Cardiac muscle cell (in vitro differentiated cells and primary cell): ENCODE measurements at regions not wholly inside any gene's neighbourhood (a gene's known extent, or its start where the extent isn't known, plus 50 kb on each side); places are given as distances from the start of the nearest gene placed in this dataset.

Experiments
- DNase-seq, 2 donors: peaks; one replicate each; pipeline versions ENCODE4 v3.0.0 to v3.0.0-alpha.2; 2010 to 2017; ENCODE audit warnings: low read depth in 1 of 2, low spot score in 1 of 2
- H3K27ac ChIP-seq: fragments of 200-600 bp; sonication (generic); 2 replicates; pipeline ENCODE4 v1.5.1; 2016
- H3K27me3 ChIP-seq: fragments of 200-600 bp; sonication (generic); 2 replicates; pipeline ENCODE4 v1.6.0; 2016; ENCODE audit warnings: control low read depth
- H3K36me3 ChIP-seq: fragments of 200-600 bp; sonication (generic); 2 replicates; pipeline ENCODE4 v1.5.1; 2016; ENCODE audit warnings: control low read depth
- H3K4me1 ChIP-seq: fragments of 200-600 bp; sonication (generic); 2 replicates; pipeline ENCODE4 v1.8.1; 2017; ENCODE audit warnings: low read depth, mild to moderate bottlenecking, mixed run types
- H3K4me3 ChIP-seq: fragments of 200-600 bp; sonication (generic); 2 replicates; pipeline ENCODE4 v1.5.1; 2016; ENCODE audit warnings: mild to moderate bottlenecking
- H3K9me3 ChIP-seq: fragments of 200-600 bp; sonication (generic); 2 replicates; pipeline ENCODE4 v1.5.1; 2017; ENCODE audit warnings: low read depth, mild to moderate bottlenecking, control low read depth
- TF ChIP-seq, protein P1 (sequence below): IDR thresholded peaks from 2 replicates; pipeline ENCODE4 v1.5.1; 2012; ENCODE audit warnings: low read depth, mild to moderate bottlenecking, low read length

DNA sequence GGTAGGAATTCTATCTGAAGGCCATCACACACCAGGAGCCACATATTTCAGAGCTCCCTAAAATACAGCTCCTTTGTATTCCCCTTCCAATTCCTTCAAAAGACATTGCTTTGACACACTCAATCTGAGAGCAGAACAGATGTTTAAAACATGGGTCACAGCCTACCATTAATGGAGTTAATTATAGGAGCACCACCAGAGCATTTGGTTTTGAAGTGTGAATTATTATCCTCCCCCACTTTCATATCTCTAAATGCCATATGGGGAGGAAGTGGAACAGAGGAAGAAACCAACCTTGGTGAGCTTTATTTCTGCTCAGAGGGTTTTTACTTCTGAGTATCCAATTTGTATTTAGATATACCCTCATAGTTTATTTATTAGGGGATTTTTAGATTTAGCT lies 50.7 kb upstream of the TNFRSF21 start:
- Histone ChIP-seq H3K27ac (no peak overlapping the region), H3K9me3 (no peaks in the 10 kb centered on the region), H3K4me1 (no peaks in the 10 kb centered on the region), H3K36me3 (no peaks in the 10 kb centered on the region), H3K27me3 (no peaks in the 10 kb centered on the region), H3K4me3 (no peak overlapping the region)
- no peak for DNase-seq
- TF ChIP-seq, protein P1, sequence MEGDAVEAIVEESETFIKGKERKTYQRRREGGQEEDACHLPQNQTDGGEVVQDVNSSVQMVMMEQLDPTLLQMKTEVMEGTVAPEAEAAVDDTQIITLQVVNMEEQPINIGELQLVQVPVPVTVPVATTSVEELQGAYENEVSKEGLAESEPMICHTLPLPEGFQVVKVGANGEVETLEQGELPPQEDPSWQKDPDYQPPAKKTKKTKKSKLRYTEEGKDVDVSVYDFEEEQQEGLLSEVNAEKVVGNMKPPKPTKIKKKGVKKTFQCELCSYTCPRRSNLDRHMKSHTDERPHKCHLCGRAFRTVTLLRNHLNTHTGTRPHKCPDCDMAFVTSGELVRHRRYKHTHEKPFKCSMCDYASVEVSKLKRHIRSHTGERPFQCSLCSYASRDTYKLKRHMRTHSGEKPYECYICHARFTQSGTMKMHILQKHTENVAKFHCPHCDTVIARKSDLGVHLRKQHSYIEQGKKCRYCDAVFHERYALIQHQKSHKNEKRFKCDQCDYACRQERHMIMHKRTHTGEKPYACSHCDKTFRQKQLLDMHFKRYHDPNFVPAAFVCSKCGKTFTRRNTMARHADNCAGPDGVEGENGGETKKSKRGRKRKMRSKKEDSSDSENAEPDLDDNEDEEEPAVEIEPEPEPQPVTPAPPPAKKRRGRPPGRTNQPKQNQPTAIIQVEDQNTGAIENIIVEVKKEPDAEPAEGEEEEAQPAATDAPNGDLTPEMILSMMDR: no peak

DNA sequence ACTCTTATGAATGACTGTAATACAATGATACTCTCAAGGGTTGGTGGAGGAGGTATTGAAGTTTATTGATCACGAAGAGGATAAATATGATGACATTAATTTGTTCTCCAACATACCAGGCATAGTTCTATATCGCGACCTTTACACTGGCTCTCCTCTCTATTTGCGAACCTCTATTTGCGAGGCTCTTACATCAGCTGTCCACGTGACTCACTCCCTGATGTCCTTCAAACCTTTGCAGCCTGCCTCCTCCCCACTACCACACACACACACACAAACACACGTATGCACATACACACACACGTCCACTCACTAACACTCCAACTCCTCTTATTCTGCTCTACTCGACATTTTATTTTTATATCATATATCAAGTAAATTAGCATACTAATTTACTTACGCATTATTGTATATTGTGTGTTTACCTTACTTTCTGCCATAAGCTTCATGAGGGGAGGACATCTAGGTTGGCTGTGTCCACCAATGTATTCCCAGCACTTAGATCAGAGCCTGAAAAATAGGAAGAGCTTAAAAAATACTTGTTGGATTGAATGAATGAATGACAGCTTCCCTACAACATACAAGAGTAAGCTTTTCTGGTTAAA lies 53.3 kb upstream of the TNFRSF21 start:
- Histone ChIP-seq H3K4me1 (no peaks in the 10 kb centered on the region), H3K4me3 (no peak overlapping the region), H3K27ac (no peak overlapping the region), H3K27me3 (no peaks in the 10 kb centered on the region), H3K36me3 (no peaks in the 10 kb centered on the region), H3K9me3 (no peaks in the 10 kb centered on the region)
- DNase-seq: no peak
- TF ChIP-seq, protein P1: no peak

DNA sequence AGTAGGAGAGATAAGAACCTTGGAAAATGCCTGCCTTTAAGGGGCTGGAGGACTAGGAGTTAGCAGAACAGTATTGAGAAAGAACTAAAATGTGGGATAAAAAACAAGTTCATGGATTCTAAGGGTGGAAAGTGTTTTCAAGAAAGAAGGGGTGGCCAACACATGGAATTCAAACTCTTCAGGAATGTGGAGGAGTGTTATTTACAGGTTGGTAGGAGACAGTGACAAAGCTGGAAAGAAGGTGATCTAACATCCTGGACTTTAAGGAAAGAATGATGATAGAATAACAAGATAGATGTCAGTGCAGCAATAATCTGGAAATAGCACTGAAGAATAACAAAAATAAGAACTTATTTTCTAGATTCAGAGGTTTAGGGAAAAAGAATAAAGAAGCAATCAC lies 54.0 kb upstream of the TNFRSF21 start:
- H3K9me3 ChIP-seq: no peaks in the 10 kb centered on the region
- no peak overlapping the region for H3K27ac ChIP-seq
- no peak overlapping the region for H3K4me3 ChIP-seq
- no peaks in the 10 kb centered on the region for H3K36me3 ChIP-seq
- no peaks in the 10 kb centered on the region for H3K27me3 ChIP-seq
- no peak for DNase-seq
- H3K4me1 ChIP-seq: no peaks in the 10 kb centered on the region
- TF ChIP-seq, protein P1: no peak

DNA sequence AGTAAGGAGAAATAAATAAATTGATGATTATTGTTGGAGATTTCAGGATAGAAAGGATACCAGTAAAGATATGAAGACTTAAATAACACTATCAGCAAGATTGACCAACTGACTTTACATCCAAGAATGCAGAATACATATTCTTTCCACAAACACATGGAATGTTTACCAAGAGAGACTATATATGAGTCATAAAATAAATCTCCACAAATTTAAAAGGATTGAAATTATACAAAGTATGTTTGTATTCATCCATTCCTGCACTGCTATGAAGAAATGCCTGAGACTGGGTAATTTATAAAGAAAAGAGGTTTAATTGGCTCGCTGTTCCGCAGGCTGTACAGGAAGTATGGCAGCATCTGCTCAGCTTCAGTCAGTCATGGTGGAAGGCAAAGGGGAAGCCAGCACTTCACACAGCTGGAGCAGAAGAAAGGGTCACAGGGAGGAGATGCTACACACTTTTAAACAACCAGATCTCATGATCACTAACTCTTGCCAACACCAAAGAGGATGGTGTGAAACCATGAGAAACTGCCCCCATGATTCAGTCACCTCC lies 56.7 kb upstream of the TNFRSF21 start:
- Histone ChIP-seq H3K4me3 (no peak overlapping the region), H3K4me1 (no peaks in the 10 kb centered on the region), H3K36me3 (no peaks in the 10 kb centered on the region), H3K9me3 (no peaks in the 10 kb centered on the region), H3K27me3 (no peaks in the 10 kb centered on the region), H3K27ac (no peak overlapping the region)
- TF ChIP-seq, protein P1: no peak
- DNase-seq: no peak

DNA sequence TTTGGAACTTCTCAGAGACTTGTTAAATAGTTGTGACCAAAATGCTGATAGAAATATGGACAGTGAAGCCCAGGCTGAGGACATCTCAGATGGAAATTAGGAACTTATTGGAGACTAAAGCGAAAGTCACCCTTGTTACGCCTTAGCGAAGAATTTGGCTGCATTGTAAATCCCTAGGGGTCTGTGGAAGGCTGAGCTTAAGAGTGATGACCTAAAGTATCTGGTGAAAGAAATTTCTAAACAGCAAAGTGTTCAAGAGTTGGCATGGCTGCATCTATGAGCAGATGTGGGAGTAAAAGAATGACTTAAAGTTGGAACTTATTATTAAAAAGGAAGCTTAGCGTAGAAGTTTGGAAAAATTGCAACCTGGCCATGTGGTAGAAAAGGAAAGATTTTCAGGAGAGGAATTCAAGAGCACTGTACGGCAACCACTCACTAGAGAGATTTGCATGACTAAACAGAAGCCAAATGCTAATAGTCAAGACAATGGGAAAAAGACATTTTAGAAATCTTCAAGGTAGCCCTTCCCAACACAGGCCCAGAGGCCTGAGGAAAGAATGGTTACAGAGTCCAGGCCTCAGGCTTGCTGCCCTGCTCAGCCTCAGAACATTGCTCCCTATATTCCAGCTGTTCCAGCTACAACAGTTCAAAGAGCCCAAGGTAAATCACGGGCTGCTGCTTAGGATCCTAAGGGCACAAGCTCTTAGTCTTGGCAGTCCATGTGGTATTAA lies 61.6 kb upstream of the TNFRSF21 start:
- no peaks in the 10 kb centered on the region for H3K4me1 ChIP-seq
- H3K4me3 ChIP-seq: no peak overlapping the region
- H3K27ac ChIP-seq: no peak overlapping the region
- TF ChIP-seq, protein P1: no peak
- no peaks in the 10 kb centered on the region for H3K9me3 ChIP-seq
- no peaks in the 10 kb centered on the region for H3K36me3 ChIP-seq
- no peaks in the 10 kb centered on the region for H3K27me3 ChIP-seq
- peak in 1 of 2 donors; percentile 32 for DNase-seq
